GM18502 (cell line): ENCODE measurements at regions not wholly inside any gene's neighbourhood (a gene's known extent, or its start where the extent isn't known, plus 50 kb on each side); places are given as distances from the start of the nearest gene placed in this dataset.

Experiments used
- ATAC-seq: cut with Tn5 transposase; IDR thresholded peaks from one replicate; pipeline ENCODE4 v1.9.1; 2021; ENCODE audit warnings: mild to moderate bottlenecking; ENCODE audit not compliant: unreplicated experiment, poor library complexity

DNA sequence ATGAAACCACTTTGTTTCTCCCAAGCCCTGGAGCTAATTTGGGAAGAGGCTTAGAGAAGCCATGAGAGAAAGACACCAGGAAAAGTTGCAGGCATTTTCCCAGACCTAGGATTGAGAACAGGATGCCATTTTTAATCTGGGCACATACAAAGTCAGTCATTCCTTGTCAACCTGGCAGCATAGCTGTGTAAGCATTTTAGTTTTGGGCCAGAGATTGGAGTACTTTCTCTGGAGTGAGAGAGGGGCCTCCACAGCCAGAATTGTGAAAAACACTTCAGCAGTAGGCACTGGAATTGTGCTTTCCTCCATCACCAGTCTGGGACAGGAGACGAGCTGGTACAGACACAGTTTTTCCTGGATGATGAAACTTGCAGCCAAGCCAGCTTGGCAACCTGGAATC, 390.3 kb upstream of the DMAC1 start:
- no peak for ATAC-seq

DNA sequence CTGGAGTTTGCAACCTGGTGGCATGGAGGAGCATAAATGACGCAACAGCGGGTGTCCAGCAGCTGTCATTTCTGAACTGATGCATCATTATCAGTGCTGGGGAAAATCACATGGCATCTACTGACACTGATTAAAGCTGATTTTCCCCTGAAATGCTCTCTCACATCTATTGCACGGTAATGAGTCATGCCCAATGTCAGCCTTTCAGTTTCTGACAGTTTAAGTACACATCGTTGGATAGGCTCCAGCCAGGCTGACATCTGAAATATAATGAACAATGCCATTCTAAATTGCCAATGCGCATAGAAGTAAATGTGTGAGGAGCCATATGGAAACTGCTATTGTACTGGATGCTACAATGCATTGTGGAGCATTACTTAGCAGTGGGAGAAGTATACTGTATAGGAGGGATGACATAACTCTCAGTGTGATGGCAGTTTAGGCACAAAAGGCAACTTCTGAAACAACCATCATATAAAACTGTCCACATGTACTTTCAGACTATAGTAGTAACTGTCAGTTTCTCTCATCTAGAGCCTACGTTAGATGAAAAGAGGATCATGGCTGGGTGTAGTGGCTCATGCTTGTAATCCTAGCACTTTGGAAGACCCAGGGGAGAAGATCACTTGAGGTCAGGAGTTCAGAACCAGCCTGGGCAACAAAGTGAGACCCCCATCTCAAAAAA, 389.3 kb upstream of the DMAC1 start:
- ATAC-seq = no peak

GRCh38 chr9:8186560-8186959, 387.0 kb upstream of the DMAC1 start:
- ATAC-seq = no peak

GRCh38 chr9:8183618-8184017, 384.0 kb upstream of the DMAC1 start:
- no peak for ATAC-seq

GRCh38 chr9:8179381-8180053, 379.9 kb upstream of the DMAC1 start:
- no peak for ATAC-seq

GRCh38 chr9:8172000-8172399, 372.4 kb upstream of the DMAC1 start:
- no peak for ATAC-seq

- ATAC-seq = no peak
Measured at GRCh38 chr9:8168916-8169438, 369.4 kb upstream of the DMAC1 start.

GRCh38 chr9:8160787-8161186, 361.2 kb upstream of the DMAC1 start:
- ATAC-seq = no peak

DNA sequence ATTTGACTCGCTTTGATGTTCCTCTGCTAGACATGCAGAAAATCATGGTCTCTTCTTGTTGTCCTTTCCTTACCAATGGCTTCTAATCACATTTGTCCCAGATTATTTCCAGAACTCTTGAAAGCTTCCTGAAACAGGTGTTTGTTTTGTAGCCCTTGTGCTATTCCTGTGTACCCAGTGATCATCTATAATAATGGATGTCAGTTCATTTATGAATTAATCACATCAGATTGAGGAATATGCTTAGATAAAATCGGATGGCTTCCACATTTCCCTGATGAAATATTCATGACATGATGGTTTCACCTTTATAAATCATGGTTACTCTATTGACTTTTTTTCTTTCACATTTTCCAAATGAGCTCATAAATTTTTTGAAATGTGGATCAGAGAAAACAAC, 359.0 kb upstream of the DMAC1 start:
- no peak for ATAC-seq

- no peak for ATAC-seq
Measured at GRCh38 chr9:8157683-8158324, 358.2 kb upstream of the DMAC1 start.

DNA sequence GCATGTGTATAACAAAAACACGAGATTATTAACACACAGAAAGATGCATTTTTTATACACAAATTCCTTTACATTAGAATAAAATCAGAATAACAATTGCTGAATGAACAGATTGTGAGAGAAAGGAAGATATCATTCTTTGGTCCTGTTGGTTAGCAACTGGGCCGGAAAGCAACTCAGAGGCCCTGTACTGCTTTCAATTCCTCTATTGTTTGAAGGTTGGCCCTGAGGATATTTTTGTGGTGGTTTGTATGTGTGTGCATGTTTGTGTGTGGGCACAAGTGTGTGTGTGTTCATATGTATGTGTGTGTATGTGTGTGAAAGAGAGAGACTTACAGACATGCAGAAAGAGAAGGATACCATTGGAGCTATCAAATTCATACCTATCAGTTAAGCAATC, 356.8 kb upstream of the DMAC1 start:
- no peak for ATAC-seq

GRCh38 chr9:8155706-8156105, 356.1 kb upstream of the DMAC1 start:
- no peak for ATAC-seq

- ATAC-seq = no peak
Measured at GRCh38 chr9:8143677-8144076, 344.1 kb upstream of the DMAC1 start.

- no peak for ATAC-seq
Measured at GRCh38 chr9:8140557-8140956, 341.0 kb upstream of the DMAC1 start.

DNA sequence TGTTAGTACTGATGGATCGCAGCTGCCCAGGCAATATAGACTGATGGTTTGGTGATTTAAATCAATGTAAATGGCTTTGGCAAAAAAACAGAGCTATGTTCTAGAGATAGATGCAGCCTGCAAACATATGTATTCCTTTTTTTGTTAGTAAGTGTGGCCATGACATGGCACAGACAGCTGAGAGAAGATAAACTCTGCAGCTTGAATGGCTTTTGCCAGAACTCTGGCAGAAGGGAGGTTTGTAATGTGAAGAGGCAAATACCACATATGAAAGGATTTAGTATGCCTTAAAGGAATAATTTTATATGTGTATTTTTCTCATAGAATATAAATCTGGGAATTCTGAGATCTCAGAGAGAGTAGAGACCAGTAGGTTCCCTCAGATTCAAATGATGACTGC, 340.2 kb upstream of the DMAC1 start:
- no peak for ATAC-seq

DNA sequence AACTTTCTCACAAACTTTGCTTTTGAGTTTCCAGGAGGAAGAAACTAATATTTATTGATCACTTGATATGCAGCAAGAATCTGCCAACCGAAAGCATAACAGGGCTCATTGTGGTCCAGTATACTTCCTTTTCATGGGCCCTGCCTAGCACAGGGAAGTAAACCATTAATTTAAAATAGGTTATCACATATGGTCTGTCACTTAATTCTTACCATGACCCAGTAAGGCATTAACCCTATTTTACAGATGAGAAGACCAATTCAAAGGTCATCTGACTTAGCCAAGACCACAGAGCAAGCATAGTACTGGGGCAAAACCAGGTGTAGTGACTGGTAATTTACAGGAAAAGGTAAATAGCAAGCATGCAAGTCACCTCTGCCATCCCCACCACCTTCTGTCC, 336.9 kb upstream of the DMAC1 start:
- ATAC-seq = no peak

- no peak for ATAC-seq
Measured at GRCh38 chr9:8134635-8135034, 335.1 kb upstream of the DMAC1 start.

GRCh38 chr9:8133606-8134005, 334.0 kb upstream of the DMAC1 start:
- ATAC-seq = no peak

- ATAC-seq = no peak
Measured at GRCh38 chr9:8115570-8115969, 316.0 kb upstream of the DMAC1 start.

GRCh38 chr9:8114826-8115225, 315.2 kb upstream of the DMAC1 start:
- ATAC-seq = no peak

DNA sequence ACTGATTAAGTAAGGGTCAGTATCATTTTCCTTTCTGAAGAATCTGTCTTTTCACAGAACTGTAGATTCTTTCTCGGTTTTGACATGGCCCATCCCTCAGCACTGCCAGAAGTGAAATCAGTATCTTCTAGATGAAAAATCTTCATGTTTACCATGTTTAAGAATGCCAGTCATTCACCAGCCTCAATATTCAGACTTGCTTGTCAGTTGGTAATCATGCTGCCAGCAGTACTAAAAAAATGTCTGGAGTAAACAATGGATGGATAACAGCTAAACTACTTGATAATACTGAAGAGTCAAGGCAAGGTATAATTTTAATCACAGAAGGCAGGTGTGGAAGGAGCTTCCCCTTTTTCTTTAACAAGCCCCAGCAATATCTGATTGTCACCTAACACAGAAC, 306.8 kb upstream of the DMAC1 start:
- no peak for ATAC-seq

DNA sequence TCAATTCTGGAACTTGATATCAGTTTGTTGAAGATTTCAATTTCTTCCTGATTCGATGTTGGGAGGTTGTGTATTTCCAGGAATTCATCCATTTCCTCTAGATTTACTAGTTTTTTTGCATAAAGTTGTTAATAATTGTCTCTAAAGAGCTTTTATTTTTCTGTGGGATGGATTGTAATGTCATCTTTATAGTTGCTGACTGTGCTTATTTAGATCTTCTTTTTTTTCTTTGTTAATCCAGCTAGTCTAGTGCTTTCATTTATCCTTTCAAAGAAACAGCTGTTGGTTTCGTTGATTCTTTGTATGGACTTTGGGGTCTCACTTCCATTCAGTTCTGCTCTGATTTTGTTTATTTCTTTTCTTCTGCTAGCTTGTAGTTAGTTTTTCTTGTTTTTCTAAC, 302.0 kb upstream of the DMAC1 start:
- ATAC-seq = no peak
